Stimulated activated naive CD8-positive, alpha-beta T cell treated with anti-CD3 and anti-CD28 coated beads, Interleukin-15, Interleukin-2, amounts not matched to agents 100 U/mL and 50 U/mL, for 24 hours (primary cell): ENCODE measurements at regions not wholly inside any gene's neighbourhood (a gene's known extent, or its start where the extent isn't known, plus 50 kb on each side); places are given as distances from the start of the nearest gene placed in this dataset.
"Not testable (repeated sequence)": the region's sequence is repeated elsewhere in the genome, so short reads cannot be mapped to it uniquely, and the experiment has no call there.

Experiments used
- ATAC-seq: fragments of 150-1000 bp; cut with Tn5 transposase; one replicate; pipeline ENCODE4 v1.10.0; 2021
- DNase-seq: peaks from one replicate; pipeline ENCODE4 v3.0.0; 2021

DNA sequence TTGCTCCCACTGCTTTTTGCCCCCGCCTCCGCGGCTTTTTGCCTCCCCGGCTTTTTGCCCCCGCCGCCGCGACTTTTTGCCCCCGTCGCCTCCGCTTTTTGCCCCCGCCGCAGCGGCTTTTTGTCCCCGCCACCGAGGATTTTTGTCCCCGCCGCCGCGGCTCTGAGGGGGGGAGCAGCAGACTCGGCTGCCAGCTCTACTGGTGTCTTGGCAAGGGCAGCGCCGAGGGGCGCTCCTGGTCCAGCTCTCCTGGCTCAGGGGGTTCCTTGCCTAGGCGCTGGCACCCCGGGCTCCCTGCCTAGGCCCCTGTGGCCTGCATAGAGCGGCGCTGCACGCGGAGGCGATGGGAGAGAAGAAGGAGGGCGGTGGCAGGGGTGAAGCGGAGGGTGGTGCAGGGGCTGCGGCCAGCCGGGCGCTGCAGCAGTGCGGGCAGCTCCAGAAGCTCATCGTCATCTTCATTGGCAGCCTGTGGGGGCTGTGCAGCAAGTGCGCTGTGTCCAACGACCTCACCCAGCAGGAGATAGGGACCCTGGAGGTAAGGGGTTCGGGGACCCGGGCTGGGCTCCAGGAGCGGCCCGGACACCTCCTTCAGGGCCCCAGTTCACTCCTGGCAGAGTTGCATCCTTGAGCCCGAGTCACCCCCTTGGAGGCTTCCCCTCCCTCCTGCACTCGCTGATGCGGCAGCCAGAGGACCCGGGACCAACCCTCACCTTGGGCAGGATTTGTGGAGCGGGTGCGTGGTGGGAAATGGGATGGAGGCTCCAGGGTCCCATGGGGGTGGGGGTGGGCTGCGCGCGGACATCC lies 642.4 kb downstream of the GOLGA6L6 start:
- DNase-seq (no peak), ATAC-seq (no peak)

DNA sequence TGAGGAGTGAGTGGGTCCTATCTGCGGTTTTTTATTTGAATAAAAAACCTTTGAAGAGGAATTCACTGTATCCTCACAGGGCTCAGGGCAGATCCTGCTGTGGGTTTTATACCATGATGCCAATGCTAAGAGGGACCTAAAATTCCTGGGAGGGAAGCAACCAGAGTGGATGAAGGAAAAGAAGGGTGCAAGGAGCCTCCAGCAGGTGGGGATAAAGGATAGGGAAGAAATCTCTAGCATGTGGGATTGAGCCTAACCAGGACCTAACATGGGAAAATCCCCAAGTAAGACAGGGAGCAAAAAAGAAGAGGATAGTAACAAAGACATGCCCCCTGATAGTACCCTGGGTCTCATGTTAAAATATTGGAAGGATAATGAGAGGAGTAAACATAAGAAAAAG lies 652.8 kb downstream of the GOLGA6L6 start:
- ATAC-seq, DNase-seq: not testable (repeated sequence)

DNA sequence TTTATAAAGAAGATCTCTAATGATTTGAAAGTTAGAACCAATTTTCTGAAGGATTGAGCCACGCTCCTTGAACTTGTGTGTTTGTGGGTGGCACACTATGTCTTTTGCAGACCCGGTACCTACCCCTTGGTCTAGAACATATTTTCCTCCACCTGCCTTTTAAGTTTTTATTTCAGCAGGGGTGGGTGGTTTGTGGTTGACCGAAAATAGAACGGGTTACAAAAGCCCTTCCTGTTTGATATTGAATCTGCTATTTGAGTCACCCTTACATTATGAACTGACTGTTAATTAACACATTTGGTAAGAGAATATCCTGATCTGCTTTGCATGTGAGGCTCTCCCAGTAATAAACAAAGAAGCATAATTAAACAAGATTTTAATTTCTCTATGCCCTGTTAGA lies 697.5 kb downstream of the GOLGA6L6 start:
- ATAC-seq, DNase-seq: not testable (repeated sequence)
